OCI-LY7 (cell line): ENCODE measurements at regions not wholly inside any gene's neighbourhood (a gene's known extent, or its start where the extent isn't known, plus 50 kb on each side); places are given as distances from the start of the nearest gene placed in this dataset.

ENCODE experiments used
- BruUV-seq: library from RNA; stranded (reverse); fragments of 400-500 nt; replicated peaks from 2 replicates; lab custom pipeline; 2021; lab: Mats Ljungman, UMichigan
- CTCF ChIA-PET: fragments of 300-600 bp; sonication (Branson Sonifier 250); formaldehyde crosslinking; loops from one replicate; lab custom pipeline; 2022; ENCODE audit warnings: antibody characterized with exemption; ENCODE audit not compliant: unreplicated experiment; lab: Charles Lee
- POLR2A ChIA-PET: fragments of 300-600 bp; sonication (Branson Sonifier 250); formaldehyde crosslinking; loops from one replicate; lab custom pipeline; 2022; ENCODE audit warnings: antibody characterized with exemption; lab: Charles Lee
- DNase-seq: peaks from one replicate; pipeline ENCODE4 v3.0.0-alpha.2; 2015; ENCODE audit warnings: low spot score
- H2AFZ ChIP-seq: fragments of 200-600 bp; sonication (generic), shearing (Covaris generic); 2 replicates; pipeline ENCODE4 v1.6.1; 2014; ENCODE audit warnings: mild to moderate bottlenecking, antibody characterized with exemption, low read length, moderate library complexity
- H3K27ac ChIP-seq: fragments of 200-600 bp; sonication (generic); 2 replicates; pipeline ENCODE4 v1.5.1; 2014; ENCODE audit warnings: mixed run types, low read depth, mild to moderate bottlenecking, moderate library complexity, low read length, inconsistent platforms; ENCODE audit not compliant: poor library complexity, severe bottlenecking
- H3K36me3 ChIP-seq: fragments of 200-600 bp; sonication (generic); 2 replicates; pipeline ENCODE4 v1.6.1; 2014; ENCODE audit warnings: mild to moderate bottlenecking, antibody characterized with exemption, low read length, moderate library complexity, mixed read lengths; ENCODE audit not compliant: insufficient read depth
- H3K4me1 ChIP-seq: fragments of 200-600 bp; sonication (generic); 2 replicates; pipeline ENCODE4 v1.5.1; 2014; ENCODE audit warnings: mild to moderate bottlenecking, low read length; ENCODE audit not compliant: insufficient read depth, poor library complexity, severe bottlenecking
- H3K4me2 ChIP-seq: fragments of 200-600 bp; sonication (generic); 2 replicates; pipeline ENCODE4 v1.6.1; 2014; ENCODE audit warnings: mild to moderate bottlenecking, low read length
- H3K4me3 ChIP-seq: fragments of 200-600 bp; sonication (generic); 2 replicates; pipeline ENCODE4 v1.5.1; 2014; ENCODE audit warnings: mild to moderate bottlenecking, low read depth, low read length; ENCODE audit not compliant: poor library complexity, severe bottlenecking
- H3K79me2 ChIP-seq: fragments of 200-600 bp; sonication (generic); 2 replicates; pipeline ENCODE4 v1.6.1; 2016; ENCODE audit warnings: low read depth, mild to moderate bottlenecking, low read length, moderate library complexity, mixed read lengths; ENCODE audit not compliant: insufficient read depth
- H3K9me2 ChIP-seq: fragments of 200-600 bp; sonication (generic); 2 replicates; pipeline ENCODE4 v1.6.1; 2016; ENCODE audit warnings: mild to moderate bottlenecking, low read length, mixed read lengths; ENCODE audit not compliant: insufficient read depth
- H3K9me3 ChIP-seq: fragments of 200-600 bp; sonication (generic); 2 replicates; pipeline ENCODE4 v1.6.1; 2014; ENCODE audit warnings: mild to moderate bottlenecking, mixed run types, low read length, mixed read lengths
- H4K20me1 ChIP-seq: fragments of 200-600 bp; sonication (generic); 2 replicates; pipeline ENCODE4 v1.6.1; 2014; ENCODE audit warnings: mild to moderate bottlenecking, antibody characterized with exemption, low read length, moderate library complexity, mixed read lengths; ENCODE audit not compliant: insufficient read depth
- CTCF ChIP-seq: fragments of 200-600 bp; sonication (generic); conservative IDR thresholded peaks from 2 replicates; pipeline ENCODE4 v1.5.1; 2014; ENCODE audit warnings: mild to moderate bottlenecking, antibody characterized with exemption, low read length, moderate library complexity, mixed read lengths
- EZH2phosphoT487 ChIP-seq: fragments of 200-600 bp; sonication (generic); IDR thresholded peaks from 2 replicates; pipeline ENCODE4 v1.6.1; 2018; ENCODE audit warnings: low read depth, borderline replicate concordance, mild to moderate bottlenecking, mixed run types, antibody characterized with exemption, low read length, moderate library complexity, mixed read lengths
- intact Hi-C: fragments of 100-400 bp; cut with micrococcal nuclease; formaldehyde crosslinking; loops from one replicate; pipeline ENCODE4 v1.10.0; 2022; ENCODE audit not compliant: unreplicated experiment

- no peaks in the 10 kb centered on the region for H4K20me1 ChIP-seq
- no peaks in the 10 kb centered on the region for H3K9me3 ChIP-seq
- TF ChIP-seq CTCF = no peak
- TF ChIP-seq EZH2phosphoT487 = no peak
- no TSS peak for BruUV-seq
- intact Hi-C loops = no loop called here
- no peak overlapping the region for H3K4me2 ChIP-seq
- H3K4me3 ChIP-seq = no peak overlapping the region
- DNase-seq = no peak
- no peaks in the 10 kb centered on the region for H3K4me1 ChIP-seq
- ChIA-PET POLR2A (no interaction called here), CTCF (interaction anchor here (0.7 to 0.8 kb wide), 2 partner anchors 67 to 253 kb away, joined by 3 read pairs; no protein-coding TSS in a partner anchor)
- H3K36me3 ChIP-seq = no peaks in the 10 kb centered on the region
- H3K79me2 ChIP-seq = no peaks in the 10 kb centered on the region
- H2AFZ ChIP-seq = no peak overlapping the region
- no peak overlapping the region for H3K27ac ChIP-seq
- no peaks in the 10 kb centered on the region for H3K9me2 ChIP-seq
Observed at GRCh38 chr5:2015961-2016360, 133.2 kb upstream of the IRX4 start.

- BruUV-seq = no TSS peak
- Histone ChIP-seq H3K4me3 (no peak overlapping the region), H3K9me3 (no peaks in the 10 kb centered on the region), H3K4me2 (no peak overlapping the region), H3K79me2 (no peaks in the 10 kb centered on the region), H3K36me3 (no peaks in the 10 kb centered on the region), H3K4me1 (no peaks in the 10 kb centered on the region), H4K20me1 (no peaks in the 10 kb centered on the region), H2AFZ (no peak overlapping the region), H3K27ac (no peak overlapping the region), H3K9me2 (no peaks in the 10 kb centered on the region)
- POLR2A ChIA-PET = no interaction called here
- no peak for DNase-seq
- intact Hi-C loops = no loop called here
- TF ChIP-seq CTCF (0 out of 2 replicates have a peak, but pooled peaks have one; percentile 15), EZH2phosphoT487 (no peak)
- CTCF ChIA-PET = interaction anchor here (0.7 kb wide), 1 partner anchor 66 kb away, joined by 3 read pairs; no protein-coding TSS in a partner anchor
Observed at GRCh38 chr5:2015124-2015848, 132.6 kb upstream of the IRX4 start.

- CTCF ChIA-PET = no interaction called here
- no TSS peak for BruUV-seq
- DNase-seq = no peak
- no peaks in the 10 kb centered on the region for H3K4me1 ChIP-seq
- no peaks in the 10 kb centered on the region for H3K36me3 ChIP-seq
- H3K9me2 ChIP-seq = no peaks in the 10 kb centered on the region
- no peak overlapping the region for H2AFZ ChIP-seq
- no peak overlapping the region for H3K27ac ChIP-seq
- no peaks in the 10 kb centered on the region for H3K9me3 ChIP-seq
- POLR2A ChIA-PET = interaction anchor here (0.6 kb wide), 1 partner anchor 22 kb away, joined by 6 read pairs; no protein-coding TSS in a partner anchor
- intact Hi-C loops = no loop called here
- no peak overlapping the region for H3K4me3 ChIP-seq
- H3K4me2 ChIP-seq = no peak overlapping the region
- H3K79me2 ChIP-seq = no peaks in the 10 kb centered on the region
- no peaks in the 10 kb centered on the region for H4K20me1 ChIP-seq
- TF ChIP-seq EZH2phosphoT487 (no peak), CTCF (no peak)
Observed at GRCh38 chr5:2014058-2014610, 131.4 kb upstream of the IRX4 start.
